Liver (tissue), 8 donors: ENCODE measurements at regions not wholly inside any gene's neighbourhood (a gene's known extent, or its start where the extent isn't known, plus 50 kb on each side); places are given as distances from the start of the nearest gene placed in this dataset.

Experiments used
- DNase-seq: peaks from one replicate; pipeline ENCODE4 v3.0.0-alpha.2; 2017; ENCODE audit warnings: low spot score
- H3K27ac ChIP-seq, 2 donors: one replicate each; pipeline ENCODE4 v1.7.0; 2013; ENCODE audit warnings: inconsistent platforms in 2 of 2, low read length in 2 of 2, control low read depth in 1 of 2, low read depth in 1 of 2, mild to moderate bottlenecking in 1 of 2
- H3K27me3 ChIP-seq, 4 donors: one replicate each; pipeline versions ENCODE4 v1.6.1 to v1.7.0; 2013; ENCODE audit warnings: low read length in 3 of 4, inconsistent platforms in 1 of 4, mild to moderate bottlenecking in 1 of 4, moderate library complexity in 1 of 4; ENCODE audit not compliant: control insufficient read depth in 4 of 4, insufficient read depth in 4 of 4
- H3K36me3 ChIP-seq, 4 donors: one replicate each; pipeline versions ENCODE4 v1.6.1 to v1.7.0; 2013; ENCODE audit warnings: low read length in 3 of 4, mild to moderate bottlenecking in 3 of 4, low read depth in 1 of 4, moderate library complexity in 1 of 4; ENCODE audit not compliant: control insufficient read depth in 4 of 4, insufficient read depth in 3 of 4
- H3K4me1 ChIP-seq, 4 donors: one replicate each; pipeline versions ENCODE4 v1.6.1 to v1.7.0; 2013; ENCODE audit warnings: low read length in 3 of 4, mild to moderate bottlenecking in 3 of 4, moderate library complexity in 1 of 4; ENCODE audit not compliant: control insufficient read depth in 4 of 4, insufficient read depth in 4 of 4
- H3K4me3 ChIP-seq, 3 donors: one replicate each; pipeline versions ENCODE4 v1.6.1 to v1.7.0; 2013; ENCODE audit warnings: low read length in 3 of 3, control low read depth in 1 of 3, low read depth in 1 of 3, mild to moderate bottlenecking in 1 of 3
- H3K9ac ChIP-seq, 2 donors: one replicate each; pipeline ENCODE4 v1.7.0; 2013; ENCODE audit warnings: low read length in 2 of 2, mild to moderate bottlenecking in 2 of 2, moderate library complexity in 2 of 2, control low read depth in 1 of 2, low read depth in 1 of 2
- H3K9me3 ChIP-seq, 4 donors: one replicate each; pipeline versions ENCODE4 v1.6.1 to v1.7.0; 2013; ENCODE audit warnings: low read length in 3 of 4; ENCODE audit not compliant: control insufficient read depth in 4 of 4
- EGR1 ChIP-seq, 2 donors: IDR thresholded peaks; 2 replicates each; pipeline ENCODE4 v1.6.1; 2016 to 2018; ENCODE audit warnings: antibody characterized with exemption in 2 of 2, low read depth in 2 of 2
- FOXA1 ChIP-seq: IDR thresholded peaks from 2 replicates; pipeline ENCODE4 v1.6.1; 2016; ENCODE audit warnings: antibody characterized with exemption
- FOXA2 ChIP-seq: IDR thresholded peaks from 2 replicates; pipeline ENCODE4 v1.6.1; 2016; ENCODE audit warnings: antibody characterized with exemption
- HNF4A ChIP-seq, 2 donors: conservative IDR thresholded peaks; 2 replicates each; pipeline ENCODE4 v1.6.1; 2016; ENCODE audit warnings: antibody characterized with exemption in 2 of 2, mild to moderate bottlenecking in 2 of 2
- HNF4G ChIP-seq: IDR thresholded peaks from 2 replicates; pipeline ENCODE4 v1.6.1; 2016; ENCODE audit warnings: antibody characterized with exemption
- JUND ChIP-seq, 2 donors: IDR thresholded peaks; 2 replicates each; pipeline ENCODE4 v1.6.1; 2016; ENCODE audit warnings: antibody characterized with exemption in 2 of 2
- NR2F2 ChIP-seq: IDR thresholded peaks from 2 replicates; pipeline ENCODE4 v1.6.1; 2016; ENCODE audit warnings: antibody characterized with exemption
- RAD21 ChIP-seq, 2 donors: IDR thresholded peaks; 2 replicates each; pipeline ENCODE4 v1.6.1; 2016; ENCODE audit warnings: antibody characterized with exemption in 2 of 2, mild to moderate bottlenecking in 2 of 2
- REST ChIP-seq: IDR thresholded peaks from 2 replicates; pipeline ENCODE4 v1.6.1; 2016; ENCODE audit warnings: antibody characterized with exemption, mild to moderate bottlenecking
- RXRA ChIP-seq, 2 donors: IDR thresholded peaks; 2 replicates each; pipeline ENCODE4 v1.6.1; 2017 to 2018; ENCODE audit warnings: antibody characterized with exemption in 2 of 2, mild to moderate bottlenecking in 1 of 2
- SP1 ChIP-seq: IDR thresholded peaks from 2 replicates; pipeline ENCODE4 v1.6.1; 2018; ENCODE audit warnings: antibody characterized with exemption, mild to moderate bottlenecking
- TAF1 ChIP-seq: conservative IDR thresholded peaks from 2 replicates; pipeline ENCODE4 v1.6.1; 2016; ENCODE audit warnings: antibody characterized with exemption, mild to moderate bottlenecking
- YY1 ChIP-seq: IDR thresholded peaks from 2 replicates; pipeline ENCODE4 v1.6.1; 2016; ENCODE audit warnings: antibody characterized with exemption, mild to moderate bottlenecking
- WGBS: extraction: QIAGEN DNeasy Blood & Tissue Kit; methylation state at CpG from one replicate; pipeline ENCODE4 v1.1.7; 2013; 5-methylcytosine and 5-hydroxymethylcytosine counted together
- TF ChIP-seq, protein P1 (sequence below): fragments of 150-350 bp; IDR thresholded peaks from 2 replicates; pipeline ENCODE4 v1.5.1; 2017; ENCODE audit warnings: improper control_type of control experiment, low read depth, low read length; ENCODE audit not compliant: missing input control
- TF ChIP-seq, protein P2 (sequence below): IDR thresholded peaks from 2 replicates; pipeline ENCODE4 v1.6.1; 2016; ENCODE audit warnings: antibody characterized with exemption
- donor health status: healthy.
- donor health status: healthy.
- donor health status: healthy.
- donor health status: healthy.
- donor health status: healthy.

GRCh38 chr11:21771097-21771496 lies 421.8 kb upstream of the ANO5 start (continued):
- no peak for TF ChIP-seq REST
- no peak for TF ChIP-seq HNF4G
- TF ChIP-seq NR2F2: no peak

- Histone ChIP-seq H3K27ac (no peak overlapping the region), H3K4me1 (no peaks in the 10 kb centered on the region), H3K27me3 (no peaks in the 10 kb centered on the region), H3K9ac (no peak overlapping the region), H3K4me3 (no peak overlapping the region), H3K36me3 (no peaks in the 10 kb centered on the region), H3K9me3 (peaks cover 0 to 3% (median 1%) of the 10 kb centered on the region in 4 donors)
- 40% methylated on average over 2 of the region's 2 CpGs for WGBS
- no peak for DNase-seq
- TF ChIP-seq, protein P1, sequence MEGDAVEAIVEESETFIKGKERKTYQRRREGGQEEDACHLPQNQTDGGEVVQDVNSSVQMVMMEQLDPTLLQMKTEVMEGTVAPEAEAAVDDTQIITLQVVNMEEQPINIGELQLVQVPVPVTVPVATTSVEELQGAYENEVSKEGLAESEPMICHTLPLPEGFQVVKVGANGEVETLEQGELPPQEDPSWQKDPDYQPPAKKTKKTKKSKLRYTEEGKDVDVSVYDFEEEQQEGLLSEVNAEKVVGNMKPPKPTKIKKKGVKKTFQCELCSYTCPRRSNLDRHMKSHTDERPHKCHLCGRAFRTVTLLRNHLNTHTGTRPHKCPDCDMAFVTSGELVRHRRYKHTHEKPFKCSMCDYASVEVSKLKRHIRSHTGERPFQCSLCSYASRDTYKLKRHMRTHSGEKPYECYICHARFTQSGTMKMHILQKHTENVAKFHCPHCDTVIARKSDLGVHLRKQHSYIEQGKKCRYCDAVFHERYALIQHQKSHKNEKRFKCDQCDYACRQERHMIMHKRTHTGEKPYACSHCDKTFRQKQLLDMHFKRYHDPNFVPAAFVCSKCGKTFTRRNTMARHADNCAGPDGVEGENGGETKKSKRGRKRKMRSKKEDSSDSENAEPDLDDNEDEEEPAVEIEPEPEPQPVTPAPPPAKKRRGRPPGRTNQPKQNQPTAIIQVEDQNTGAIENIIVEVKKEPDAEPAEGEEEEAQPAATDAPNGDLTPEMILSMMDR: no peak
- TF ChIP-seq HNF4G: no peak
- no peak for TF ChIP-seq FOXA1
- no peak for TF ChIP-seq RAD21 (IDR thresholded peaks at IDR 0.05)
- TF ChIP-seq TAF1: no peak
- no peak for TF ChIP-seq YY1
- TF ChIP-seq, protein P2, sequence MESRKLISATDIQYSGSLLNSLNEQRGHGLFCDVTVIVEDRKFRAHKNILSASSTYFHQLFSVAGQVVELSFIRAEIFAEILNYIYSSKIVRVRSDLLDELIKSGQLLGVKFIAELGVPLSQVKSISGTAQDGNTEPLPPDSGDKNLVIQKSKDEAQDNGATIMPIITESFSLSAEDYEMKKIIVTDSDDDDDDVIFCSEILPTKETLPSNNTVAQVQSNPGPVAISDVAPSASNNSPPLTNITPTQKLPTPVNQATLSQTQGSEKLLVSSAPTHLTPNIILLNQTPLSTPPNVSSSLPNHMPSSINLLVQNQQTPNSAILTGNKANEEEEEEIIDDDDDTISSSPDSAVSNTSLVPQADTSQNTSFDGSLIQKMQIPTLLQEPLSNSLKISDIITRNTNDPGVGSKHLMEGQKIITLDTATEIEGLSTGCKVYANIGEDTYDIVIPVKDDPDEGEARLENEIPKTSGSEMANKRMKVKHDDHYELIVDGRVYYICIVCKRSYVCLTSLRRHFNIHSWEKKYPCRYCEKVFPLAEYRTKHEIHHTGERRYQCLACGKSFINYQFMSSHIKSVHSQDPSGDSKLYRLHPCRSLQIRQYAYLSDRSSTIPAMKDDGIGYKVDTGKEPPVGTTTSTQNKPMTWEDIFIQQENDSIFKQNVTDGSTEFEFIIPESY: no peak
- TF ChIP-seq JUND (IDR thresholded peaks at IDR 0.05): no peak
- TF ChIP-seq REST: no peak
- TF ChIP-seq RXRA (IDR thresholded peaks at IDR 0.05): no peak
- no peak for TF ChIP-seq HNF4A (conservative IDR thresholded peaks at IDR 0.05)
- no peak for TF ChIP-seq EGR1 (IDR thresholded peaks at IDR 0.05; ENCODE audit: low read depth in 2 of 2)
- no peak for TF ChIP-seq SP1
- no peak for TF ChIP-seq FOXA2
These were observed 418.7 kb upstream of the ANO5 start for GRCh38 chr11:21774212-21774611.
